ENCODE measurements at regions not wholly inside any gene's neighbourhood (a gene's known extent, or its start where the extent isn't known, plus 50 kb on each side); places are given as distances from the start of the nearest gene placed in this dataset.

GRCh38 chr2:152254486-152254885, 78.9 kb upstream of the STAM2 start:
- no peak overlapping the region for H2AFZ ChIP-seq (ENCODE audit: low read depth, low read length)
- no peak overlapping the region for H3K4me3 ChIP-seq (ENCODE audit: insufficient read depth, low read depth, low read length)
- no peak overlapping the region for H3K9ac ChIP-seq (ENCODE audit: low read length)
- DNase-seq (ENCODE audit: low read depth) (no peak), FAIRE-seq (no peak)
- TF ChIP-seq EZH2 (IDR thresholded peaks at IDR 0.05; ENCODE audit: insufficient read depth, low read length), result no peak
- no peak for TF ChIP-seq CTCF (IDR thresholded peaks at IDR 0.05; ENCODE audit: insufficient read depth, low read depth, low read length)
- H4K20me1 ChIP-seq (ENCODE audit: insufficient read depth, low read length), result no peaks in the 10 kb centered on the region
- no peaks in the 10 kb centered on the region for H3K9me3 ChIP-seq (ENCODE audit: insufficient read depth, low read depth, low read length)
- H3K4me1 ChIP-seq (ENCODE audit: insufficient read depth, low read length), result no peaks in the 10 kb centered on the region
- H3K36me3 ChIP-seq (ENCODE audit: insufficient read depth, low read length), result no peaks in the 10 kb centered on the region
- Mint-ChIP-seq H3K27me3 (ENCODE audit: low read depth, unreplicated experiment) (peaks cover 20% of the 10 kb centered on the region), H3K4me1 (ENCODE audit: low read depth, unreplicated experiment) (peaks cover 2% of the 10 kb centered on the region), H3K4me3 (ENCODE audit: unreplicated experiment) (no peak overlapping the region), H3K27ac (ENCODE audit: unreplicated experiment) (no peak overlapping the region), H3K36me3 (ENCODE audit: low read depth, unreplicated experiment) (no peaks in the 10 kb centered on the region), H3K9me3 (ENCODE audit: unreplicated experiment) (no peaks in the 10 kb centered on the region)
- no peaks in the 10 kb centered on the region for H3K27me3 ChIP-seq (ENCODE audit: insufficient read depth, low read length)
- no peak overlapping the region for H3K27ac ChIP-seq (ENCODE audit: low read depth, low read length)
- no peak overlapping the region for H3K4me2 ChIP-seq (ENCODE audit: low read length)
- H3K79me2 ChIP-seq (ENCODE audit: insufficient read depth, low read length), result no peaks in the 10 kb centered on the region

- DNase-seq (ENCODE audit: low read depth) (no peak), FAIRE-seq (no peak)
- Mint-ChIP-seq H3K27ac (ENCODE audit: unreplicated experiment) (no peak overlapping the region), H3K9me3 (ENCODE audit: unreplicated experiment) (no peaks in the 10 kb centered on the region), H3K4me3 (ENCODE audit: unreplicated experiment) (no peak overlapping the region), H3K4me1 (ENCODE audit: low read depth, unreplicated experiment) (peaks cover 2% of the 10 kb centered on the region), H3K27me3 (ENCODE audit: low read depth, unreplicated experiment) (peaks cover 20% of the 10 kb centered on the region), H3K36me3 (ENCODE audit: low read depth, unreplicated experiment) (no peaks in the 10 kb centered on the region)
- Histone ChIP-seq H3K9ac (ENCODE audit: low read length) (no peak overlapping the region), H3K4me1 (ENCODE audit: insufficient read depth, low read length) (no peaks in the 10 kb centered on the region), H3K4me2 (ENCODE audit: low read length) (no peak overlapping the region), H3K4me3 (ENCODE audit: insufficient read depth, low read depth, low read length) (no peak overlapping the region), H3K79me2 (ENCODE audit: insufficient read depth, low read length) (no peaks in the 10 kb centered on the region), H3K36me3 (ENCODE audit: insufficient read depth, low read length) (no peaks in the 10 kb centered on the region), H3K9me3 (ENCODE audit: insufficient read depth, low read depth, low read length) (no peaks in the 10 kb centered on the region), H4K20me1 (ENCODE audit: insufficient read depth, low read length) (no peaks in the 10 kb centered on the region), H3K27ac (ENCODE audit: low read depth, low read length) (no peak overlapping the region), H2AFZ (ENCODE audit: low read depth, low read length) (no peak overlapping the region), H3K27me3 (ENCODE audit: insufficient read depth, low read length) (no peaks in the 10 kb centered on the region)
- TF ChIP-seq EZH2 (IDR thresholded peaks at IDR 0.05; ENCODE audit: insufficient read depth, low read length), result no peak
- TF ChIP-seq CTCF (IDR thresholded peaks at IDR 0.05; ENCODE audit: insufficient read depth, low read depth, low read length), result no peak
Observed at GRCh38 chr2:152254976-152255375, 79.4 kb upstream of the STAM2 start.

- FAIRE-seq, result no peak
- H3K27me3 Mint-ChIP-seq (ENCODE audit: low read depth, unreplicated experiment), result peaks cover 15% of the 10 kb centered on the region
Observed at GRCh38 chr2:152255918-152256317, 79.1 kb upstream of the FMNL2 start.

More at GRCh38 chr2:152255918-152256317, 79.1 kb upstream of the FMNL2 start:
- H3K9me3 ChIP-seq (ENCODE audit: insufficient read depth, low read depth, low read length), result no peaks in the 10 kb centered on the region
- H2AFZ ChIP-seq (ENCODE audit: low read depth, low read length), result no peak overlapping the region
- no peaks in the 10 kb centered on the region for H3K4me1 ChIP-seq (ENCODE audit: insufficient read depth, low read length)
- H3K36me3 ChIP-seq (ENCODE audit: insufficient read depth, low read length), result no peaks in the 10 kb centered on the region
- TF ChIP-seq EZH2 (IDR thresholded peaks at IDR 0.05; ENCODE audit: insufficient read depth, low read length) (no peak), CTCF (IDR thresholded peaks at IDR 0.05; ENCODE audit: insufficient read depth, low read depth, low read length) (no peak)
- H3K9ac ChIP-seq (ENCODE audit: low read length), result no peak overlapping the region
- DNase-seq (ENCODE audit: low read depth), result no peak
- H3K4me2 ChIP-seq (ENCODE audit: low read length), result no peak overlapping the region
- no peaks in the 10 kb centered on the region for H4K20me1 ChIP-seq (ENCODE audit: insufficient read depth, low read length)
- H3K9me3 Mint-ChIP-seq (ENCODE audit: unreplicated experiment), result no peaks in the 10 kb centered on the region
- no peak overlapping the region for H3K27ac ChIP-seq (ENCODE audit: low read depth, low read length)
- no peaks in the 10 kb centered on the region for H3K27me3 ChIP-seq (ENCODE audit: insufficient read depth, low read length)
- peaks cover 2% of the 10 kb centered on the region for H3K4me1 Mint-ChIP-seq (ENCODE audit: low read depth, unreplicated experiment)
- H3K36me3 Mint-ChIP-seq (ENCODE audit: low read depth, unreplicated experiment), result no peaks in the 10 kb centered on the region
- H3K79me2 ChIP-seq (ENCODE audit: insufficient read depth, low read length), result no peaks in the 10 kb centered on the region
- no peak overlapping the region for H3K4me3 ChIP-seq (ENCODE audit: insufficient read depth, low read depth, low read length)
- H3K27ac Mint-ChIP-seq (ENCODE audit: unreplicated experiment), result no peak overlapping the region
- H3K4me3 Mint-ChIP-seq (ENCODE audit: unreplicated experiment), result no peak overlapping the region

All from astrocyte (in vitro differentiated cells and primary cell).